ENCODE measurements at regions not wholly inside any gene's neighbourhood (a gene's known extent, or its start where the extent isn't known, plus 50 kb on each side); places are given as distances from the start of the nearest gene placed in this dataset.

DNA sequence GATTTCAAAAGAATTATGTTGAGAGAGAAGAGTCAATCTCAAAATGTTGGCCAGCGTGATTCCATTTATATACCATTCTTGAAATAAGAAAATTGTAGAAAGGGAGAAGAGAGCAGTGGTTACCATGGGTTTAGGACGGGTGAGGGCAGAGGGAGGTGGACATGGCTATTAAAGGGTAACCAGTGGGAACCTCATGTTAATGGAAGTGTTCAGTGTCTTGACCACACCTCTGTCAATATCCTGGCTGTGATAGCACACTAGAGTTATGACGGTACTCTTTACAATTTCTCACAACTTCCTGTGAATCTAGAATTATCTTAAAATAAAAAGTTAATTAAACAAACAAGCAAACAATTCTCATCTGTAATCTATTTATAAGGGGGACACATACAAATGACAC, 821.2 kb downstream of the VRK1 start:
- TF ChIP-seq SUZ12 (IDR thresholded peaks at IDR 0.05; ENCODE audit: extremely low read depth, insufficient read depth, insufficient read length) (no peak), YY1 (IDR thresholded peaks at IDR 0.05; ENCODE audit: insufficient read depth, insufficient read length) (no peak), ZNF274 (IDR thresholded peaks at IDR 0.05; ENCODE audit: low read depth, low read length) (no peak)
